IPS-20b (cell line): ENCODE measurements at regions not wholly inside any gene's neighbourhood (a gene's known extent, or its start where the extent isn't known, plus 50 kb on each side); places are given as distances from the start of the nearest gene placed in this dataset.
"Not testable (repeated sequence)": the region's sequence is repeated elsewhere in the genome, so short reads cannot be mapped to it uniquely, and the experiment has no call there.

ENCODE experiments used
- H3K27ac ChIP-seq: one replicate; pipeline ENCODE4 v1.5.1; 2013; ENCODE audit warnings: low read length
- H3K27me3 ChIP-seq: 2 replicates; pipeline ENCODE4 v1.6.1; 2013; ENCODE audit warnings: mild to moderate bottlenecking, low read length, inconsistent platforms; ENCODE audit not compliant: insufficient read depth
- H3K36me3 ChIP-seq: 2 replicates; pipeline ENCODE4 v1.6.1; 2013; ENCODE audit warnings: low read depth, mild to moderate bottlenecking, inconsistent platforms, low read length, moderate library complexity; ENCODE audit not compliant: insufficient read depth
- H3K4me1 ChIP-seq: 2 replicates; pipeline ENCODE4 v1.6.1; 2013; ENCODE audit warnings: mild to moderate bottlenecking, control low read depth, inconsistent platforms, low read length, moderate library complexity; ENCODE audit not compliant: insufficient read depth
- H3K4me3 ChIP-seq: 2 replicates; pipeline ENCODE4 v1.5.1; 2013; ENCODE audit warnings: mild to moderate bottlenecking, low read length, inconsistent platforms
- H3K9ac ChIP-seq: 2 replicates; pipeline ENCODE4 v1.6.1; 2013; ENCODE audit warnings: low read depth, mild to moderate bottlenecking, inconsistent platforms, low read length, moderate library complexity
- H3K9me3 ChIP-seq: 2 replicates; pipeline ENCODE4 v1.6.1; 2013; ENCODE audit warnings: mild to moderate bottlenecking, low read depth, low read length, inconsistent platforms; ENCODE audit not compliant: insufficient read depth

GRCh38 chr14:66273261-66273832 is 212.8 kb upstream of the CCDC196 start:
- H3K27ac ChIP-seq: no peak overlapping the region
- H3K36me3 ChIP-seq: no peaks in the 10 kb centered on the region
- no peaks in the 10 kb centered on the region for H3K27me3 ChIP-seq
- H3K4me3 ChIP-seq: no peak overlapping the region
- H3K4me1 ChIP-seq: no peaks in the 10 kb centered on the region
- no peak overlapping the region for H3K9ac ChIP-seq
- no peaks in the 10 kb centered on the region for H3K9me3 ChIP-seq

GRCh38 chr14:66278418-66278817 is 207.8 kb upstream of the CCDC196 start:
- H3K4me3 ChIP-seq, H3K27me3 ChIP-seq, H3K4me1 ChIP-seq: not testable (repeated sequence)

GRCh38 chr14:66281036-66281776 is 205.0 kb upstream of the CCDC196 start:
- no peak overlapping the region for H3K9ac ChIP-seq
- no peaks in the 10 kb centered on the region for H3K9me3 ChIP-seq
- H3K4me1 ChIP-seq: no peaks in the 10 kb centered on the region
- no peak overlapping the region for H3K4me3 ChIP-seq
- H3K27me3 ChIP-seq: no peaks in the 10 kb centered on the region
- no peak overlapping the region for H3K27ac ChIP-seq
- no peaks in the 10 kb centered on the region for H3K36me3 ChIP-seq

More at GRCh38 chr14:66278418-66278817, 207.8 kb upstream of the CCDC196 start:
- not testable (repeated sequence) for H3K9ac ChIP-seq, H3K36me3 ChIP-seq, H3K9me3 ChIP-seq, H3K27ac ChIP-seq

GRCh38 chr14:66284346-66284745 is 201.8 kb upstream of the CCDC196 start:
- H3K36me3 ChIP-seq: no peaks in the 10 kb centered on the region

GRCh38 chr14:66288511-66288910 is 197.7 kb upstream of the CCDC196 start:
- H3K27me3 ChIP-seq: no peaks in the 10 kb centered on the region
- no peaks in the 10 kb centered on the region for H3K36me3 ChIP-seq
- no peak overlapping the region for H3K9ac ChIP-seq
- H3K27ac ChIP-seq: no peak overlapping the region
- H3K4me1 ChIP-seq: no peaks in the 10 kb centered on the region
- no peaks in the 10 kb centered on the region for H3K9me3 ChIP-seq
- H3K4me3 ChIP-seq: no peak overlapping the region

More at GRCh38 chr14:66284346-66284745, 201.8 kb upstream of the CCDC196 start:
- H3K9ac ChIP-seq: no peak overlapping the region
- no peaks in the 10 kb centered on the region for H3K4me1 ChIP-seq
- no peaks in the 10 kb centered on the region for H3K27me3 ChIP-seq
- H3K9me3 ChIP-seq: no peaks in the 10 kb centered on the region
- H3K4me3 ChIP-seq: no peak overlapping the region
- H3K27ac ChIP-seq: no peak overlapping the region

- H3K9me3 ChIP-seq: no peaks in the 10 kb centered on the region
- H3K27me3 ChIP-seq: no peaks in the 10 kb centered on the region
- no peaks in the 10 kb centered on the region for H3K4me1 ChIP-seq
- H3K4me3 ChIP-seq: no peak overlapping the region
- H3K27ac ChIP-seq: no peak overlapping the region
- no peaks in the 10 kb centered on the region for H3K36me3 ChIP-seq
- no peak overlapping the region for H3K9ac ChIP-seq
Measured at GRCh38 chr14:66291756-66292155, 194.4 kb upstream of the CCDC196 start.

- H3K27ac ChIP-seq: no peak overlapping the region
- no peaks in the 10 kb centered on the region for H3K4me1 ChIP-seq
- H3K9me3 ChIP-seq: no peaks in the 10 kb centered on the region
- no peaks in the 10 kb centered on the region for H3K27me3 ChIP-seq
- no peak overlapping the region for H3K4me3 ChIP-seq
- H3K9ac ChIP-seq: no peak overlapping the region
- H3K36me3 ChIP-seq: no peaks in the 10 kb centered on the region
Measured at GRCh38 chr14:66293533-66294105, 192.6 kb upstream of the CCDC196 start.

GRCh38 chr14:66295386-66295785 is 190.8 kb upstream of the CCDC196 start:
- Histone ChIP-seq H3K27me3 (no peaks in the 10 kb centered on the region), H3K27ac (no peak overlapping the region), H3K4me1 (no peaks in the 10 kb centered on the region), H3K9me3 (no peaks in the 10 kb centered on the region), H3K36me3 (no peaks in the 10 kb centered on the region), H3K4me3 (no peak overlapping the region), H3K9ac (no peak overlapping the region)

GRCh38 chr14:66300886-66301285 is 185.3 kb upstream of the CCDC196 start:
- no peak overlapping the region for H3K4me3 ChIP-seq
- H3K9ac ChIP-seq: no peak overlapping the region
- no peaks in the 10 kb centered on the region for H3K27me3 ChIP-seq
- H3K27ac ChIP-seq: no peak overlapping the region
- H3K4me1 ChIP-seq: no peaks in the 10 kb centered on the region
- H3K36me3 ChIP-seq: no peaks in the 10 kb centered on the region
- peaks cover 11% of the 10 kb centered on the region; the same call in 1 of the 2 replicates for H3K9me3 ChIP-seq

- H3K9me3 ChIP-seq: peaks cover 11% of the 10 kb centered on the region; the same call in 1 of the 2 replicates
- H3K9ac ChIP-seq: no peak overlapping the region
- no peak overlapping the region for H3K4me3 ChIP-seq
- no peaks in the 10 kb centered on the region for H3K27me3 ChIP-seq
- no peak overlapping the region for H3K27ac ChIP-seq
- no peaks in the 10 kb centered on the region for H3K4me1 ChIP-seq
- no peaks in the 10 kb centered on the region for H3K36me3 ChIP-seq
Measured at GRCh38 chr14:66306101-66306500, 180.1 kb upstream of the CCDC196 start.

GRCh38 chr14:66311058-66311457 is 175.1 kb upstream of the CCDC196 start:
- no peak overlapping the region for H3K27ac ChIP-seq
- no peak overlapping the region for H3K4me3 ChIP-seq
- H3K9me3 ChIP-seq: no peaks in the 10 kb centered on the region
- no peak overlapping the region for H3K9ac ChIP-seq
- H3K36me3 ChIP-seq: no peaks in the 10 kb centered on the region
- H3K4me1 ChIP-seq: no peaks in the 10 kb centered on the region
- no peaks in the 10 kb centered on the region for H3K27me3 ChIP-seq

GRCh38 chr14:66311990-66312389 is 174.2 kb upstream of the CCDC196 start:
- Histone ChIP-seq H3K4me1 (no peaks in the 10 kb centered on the region), H3K9ac (no peak overlapping the region), H3K9me3 (no peaks in the 10 kb centered on the region), H3K36me3 (no peaks in the 10 kb centered on the region), H3K27ac (no peak overlapping the region), H3K4me3 (no peak overlapping the region), H3K27me3 (no peaks in the 10 kb centered on the region)
